GM19467 (cell line): ENCODE measurements at regions not wholly inside any gene's neighbourhood (a gene's known extent, or its start where the extent isn't known, plus 50 kb on each side); places are given as distances from the start of the nearest gene placed in this dataset.
"Not testable (repeated sequence)": the region's sequence is repeated elsewhere in the genome, so short reads cannot be mapped to it uniquely, and the experiment has no call there.

Source experiments
- ATAC-seq: cut with Tn5 transposase; IDR thresholded peaks from one replicate; pipeline ENCODE4 v1.9.1; 2021; ENCODE audit warnings: mild to moderate bottlenecking, moderate library complexity; ENCODE audit not compliant: unreplicated experiment

- not testable (repeated sequence) for ATAC-seq
Observed at GRCh38 chr4:57729775-57730570, 619.8 kb upstream of the IGFBP7 start.

- ATAC-seq, result no peak
Observed at GRCh38 chr4:57726154-57726553, 616.0 kb upstream of the IGFBP7 start.

GRCh38 chr4:57719456-57719855 is 609.3 kb upstream of the IGFBP7 start:
- no peak for ATAC-seq

GRCh38 chr4:57714313-57714712 is 604.1 kb upstream of the IGFBP7 start:
- ATAC-seq, result not testable (repeated sequence)

GRCh38 chr4:57710053-57710452 is 599.9 kb upstream of the IGFBP7 start:
- ATAC-seq, result no peak

GRCh38 chr4:57691370-57691769 is 581.2 kb upstream of the IGFBP7 start:
- no peak for ATAC-seq

- no peak for ATAC-seq
Observed at GRCh38 chr4:57689693-57690205, 579.6 kb upstream of the IGFBP7 start.

- no peak for ATAC-seq
Observed at GRCh38 chr4:57682275-57682674, 572.1 kb upstream of the IGFBP7 start.

- ATAC-seq, result no peak
Observed at GRCh38 chr4:57679969-57680368, 569.8 kb upstream of the IGFBP7 start.

GRCh38 chr4:57676394-57676793 is 566.2 kb upstream of the IGFBP7 start:
- no peak for ATAC-seq

GRCh38 chr4:57672846-57673433 is 562.8 kb upstream of the IGFBP7 start:
- ATAC-seq, result no peak

- ATAC-seq, result no peak
Observed at GRCh38 chr4:57668621-57669020, 558.4 kb upstream of the IGFBP7 start.

- no peak for ATAC-seq
Observed at GRCh38 chr4:57665806-57666205, 555.6 kb upstream of the IGFBP7 start.

- no peak for ATAC-seq
Observed at GRCh38 chr4:57661517-57662090, 551.4 kb upstream of the IGFBP7 start.

GRCh38 chr4:57658673-57659072 is 548.5 kb upstream of the IGFBP7 start:
- no peak for ATAC-seq

GRCh38 chr4:57658188-57658587 is 548.0 kb upstream of the IGFBP7 start:
- no peak for ATAC-seq

- no peak for ATAC-seq
Observed at GRCh38 chr4:57655342-57655741, 545.2 kb upstream of the IGFBP7 start.

- no peak for ATAC-seq
Observed at GRCh38 chr4:57652779-57653178, 542.6 kb upstream of the IGFBP7 start.

GRCh38 chr4:57640391-57641100 is 530.4 kb upstream of the IGFBP7 start:
- ATAC-seq, result no peak

GRCh38 chr4:57639561-57640382 is 529.6 kb upstream of the IGFBP7 start:
- ATAC-seq, result no peak

GRCh38 chr4:57635910-57636309 is 525.7 kb upstream of the IGFBP7 start:
- no peak for ATAC-seq
